HEK293 (cell line): ENCODE measurements at regions not wholly inside any gene's neighbourhood (a gene's known extent, or its start where the extent isn't known, plus 50 kb on each side); places are given as distances from the start of the nearest gene placed in this dataset.
A peak's percentile ranks its signal among the peaks of the same experiment; 100 is the strongest.

Experiments used
- CTCF ChIA-PET: fragments of 350-600 bp; formaldehyde crosslinking; extraction: SDS; loops from one replicate; lab custom pipeline; 2021; ENCODE audit warnings: antibody characterized with exemption; lab: Yijun Ruan, JAX
- POLR2A ChIA-PET: fragments of 300-600 bp; formaldehyde crosslinking; extraction: SDS; loops from one replicate; lab custom pipeline; 2020; ENCODE audit warnings: antibody characterized with exemption, inconsistent platforms; lab: Yijun Ruan, JAX
- H3K27ac ChIP-seq: fragments of 200-500 bp; sonication (Bioruptor generic); 2 replicates; pipeline ENCODE4 v1.5.1; 2014; ENCODE audit warnings: low read depth, low read length, control low read depth, inconsistent platforms; ENCODE audit errors: extremely low read depth
- H3K36me3 ChIP-seq, 2 experiments: fragments of 200-500 bp in 1 of 2; sonication (Bioruptor generic) in 1 of 2; 1 replicate in 1 of 2; 2 replicates in 1 of 2; pipeline ENCODE4 v1.5.1; 2014 to 2017; ENCODE audit warnings: inconsistent platforms in 2 of 2, low read length in 2 of 2; ENCODE audit not compliant: control insufficient read depth in 2 of 2, insufficient read depth in 1 of 2
- H3K4me1 ChIP-seq: fragments of 200-500 bp; sonication (Bioruptor generic); 2 replicates; pipeline ENCODE4 v1.5.1; 2014; ENCODE audit warnings: mild to moderate bottlenecking, low read length, inconsistent platforms; ENCODE audit not compliant: control insufficient read depth, insufficient read depth
- H3K4me3 ChIP-seq: 2 replicates; pipeline ENCODE4 v1.5.1; 2011; ENCODE audit warnings: low read depth, mild to moderate bottlenecking, control low read depth, low read length, moderate library complexity
- H3K9me3 ChIP-seq: fragments of 200-500 bp; sonication (Bioruptor generic); 2 replicates; pipeline ENCODE4 v1.5.1; 2014; ENCODE audit warnings: low read depth, low read length, inconsistent platforms; ENCODE audit not compliant: control insufficient read depth, insufficient read depth
- EGR2 ChIP-seq: fragments of 450-650 bp; formaldehyde crosslinking; IDR thresholded peaks from 2 replicates; pipeline ENCODE4 v1.5.1; 2016; ENCODE audit warnings: low read depth, missing biosample characterization, missing genetic modification characterization
- SALL2 ChIP-seq: fragments of 450-650 bp; formaldehyde crosslinking; IDR thresholded peaks from 2 replicates; pipeline ENCODE4 v1.5.0; 2017; ENCODE audit warnings: missing biosample characterization, mild to moderate bottlenecking, missing genetic modification characterization, borderline replicate concordance
- TCF7L2 ChIP-seq: IDR thresholded peaks from 2 replicates; pipeline ENCODE4 v1.6.1; 2011; ENCODE audit warnings: low read depth, mild to moderate bottlenecking, inconsistent platforms, low read length, moderate library complexity, borderline replicate concordance
- ZBTB26 ChIP-seq: fragments of 450-650 bp; formaldehyde crosslinking; optimal IDR thresholded peaks from 2 replicates; pipeline ENCODE3; 2016; ENCODE audit warnings: missing biosample characterization, mild to moderate bottlenecking, missing genetic modification characterization
- ZFP69B ChIP-seq: fragments of 450-650 bp; formaldehyde crosslinking; IDR thresholded peaks from 2 replicates; pipeline ENCODE4 v1.5.1; 2016; ENCODE audit warnings: missing biosample characterization, missing genetic modification characterization
- ZIC2 ChIP-seq: fragments of 450-650 bp; formaldehyde crosslinking; IDR thresholded peaks from 2 replicates; pipeline ENCODE4 v1.5.1; 2016; ENCODE audit warnings: missing biosample characterization, missing genetic modification characterization
- ZNF148 ChIP-seq: fragments of 450-650 bp; formaldehyde crosslinking; IDR thresholded peaks from 2 replicates; pipeline ENCODE4 v1.5.0; 2017; ENCODE audit warnings: missing biosample characterization, missing genetic modification characterization, borderline replicate concordance
- ZNF449 ChIP-seq: fragments of 450-650 bp; formaldehyde crosslinking; IDR thresholded peaks from 2 replicates; pipeline ENCODE4 v1.5.1; 2017; ENCODE audit warnings: missing biosample characterization, mild to moderate bottlenecking, missing genetic modification characterization, moderate library complexity
- ZNF555 ChIP-seq: fragments of 450-650 bp; formaldehyde crosslinking; conservative IDR thresholded peaks from 2 replicates; pipeline ENCODE4 v1.5.1; 2017; ENCODE audit warnings: missing biosample characterization, mild to moderate bottlenecking, missing genetic modification characterization, inconsistent platforms
- TF ChIP-seq, protein P1 (sequence below): fragments of 450-650 bp; formaldehyde crosslinking; IDR thresholded peaks from 2 replicates; pipeline ENCODE4 v1.5.1; 2016; ENCODE audit warnings: missing biosample characterization, missing genetic modification characterization, borderline replicate concordance

DNA sequence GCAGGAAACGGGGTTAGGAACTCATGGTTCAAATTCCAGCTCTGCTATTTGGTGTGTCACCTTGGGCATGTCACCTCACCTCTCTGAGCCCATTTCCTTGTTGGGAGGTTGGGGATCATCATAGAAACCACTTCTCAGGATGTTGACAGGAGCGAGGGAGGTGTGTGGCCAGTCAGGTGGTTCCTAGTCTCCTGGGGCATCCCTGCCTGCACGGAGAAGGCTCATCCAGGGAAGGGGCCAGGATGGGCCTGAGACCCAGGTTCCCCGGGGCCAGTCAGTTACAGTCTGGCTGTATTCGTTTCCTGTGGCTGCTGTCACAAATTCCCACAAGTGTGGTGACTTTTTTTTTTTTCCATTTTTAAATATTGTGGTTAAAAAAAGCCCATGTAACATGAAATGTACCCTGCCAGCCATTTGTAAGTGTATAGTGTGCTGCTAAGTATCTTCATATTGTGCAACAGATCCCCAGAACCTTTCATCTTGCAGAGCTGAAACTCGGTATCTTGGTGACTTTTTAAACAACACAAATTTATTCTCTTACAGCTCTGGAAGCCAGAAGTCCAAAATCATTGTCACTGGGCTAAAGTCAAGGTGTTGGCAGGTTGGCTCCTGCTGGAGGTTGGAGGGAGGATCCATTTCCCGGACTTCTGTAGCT is 78.7 kb upstream of the UNC5A start (continued):
- TF ChIP-seq ZNF148 (tag by site-specific recombination) (no peak), SALL2 (tag by site-specific recombination) (no peak), ZNF555 (no peak)

DNA sequence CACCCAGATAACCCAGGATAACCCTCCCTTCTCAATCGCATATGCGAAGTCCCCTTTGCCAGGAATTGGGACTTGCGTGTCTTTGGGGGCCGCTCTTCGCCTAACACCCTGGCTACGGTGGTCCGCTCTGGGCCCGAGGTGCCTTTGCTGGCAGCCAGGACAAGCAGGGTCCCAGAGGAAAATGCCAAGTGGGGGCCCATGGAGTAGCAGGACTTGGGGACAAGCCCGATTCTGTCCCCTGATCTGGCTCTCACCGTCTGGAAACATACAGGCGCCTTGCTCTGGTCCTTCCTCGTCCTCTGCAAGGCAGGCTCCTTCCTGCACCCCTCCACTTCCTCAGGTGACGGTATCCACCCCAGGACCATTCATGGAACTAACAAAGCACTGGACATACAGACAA is 78.1 kb upstream of the UNC5A start:
- Histone ChIP-seq H3K9me3 (no peaks in the 10 kb centered on the region), H3K27ac (no peak overlapping the region), H3K4me3 (no peak overlapping the region), H3K36me3 (no peaks in the 10 kb centered on the region), H3K4me1 (no peaks in the 10 kb centered on the region)
- POLR2A ChIA-PET: no interaction called here
- TF ChIP-seq ZNF449 (tag by site-specific recombination): no peak
- TF ChIP-seq, protein P1, sequence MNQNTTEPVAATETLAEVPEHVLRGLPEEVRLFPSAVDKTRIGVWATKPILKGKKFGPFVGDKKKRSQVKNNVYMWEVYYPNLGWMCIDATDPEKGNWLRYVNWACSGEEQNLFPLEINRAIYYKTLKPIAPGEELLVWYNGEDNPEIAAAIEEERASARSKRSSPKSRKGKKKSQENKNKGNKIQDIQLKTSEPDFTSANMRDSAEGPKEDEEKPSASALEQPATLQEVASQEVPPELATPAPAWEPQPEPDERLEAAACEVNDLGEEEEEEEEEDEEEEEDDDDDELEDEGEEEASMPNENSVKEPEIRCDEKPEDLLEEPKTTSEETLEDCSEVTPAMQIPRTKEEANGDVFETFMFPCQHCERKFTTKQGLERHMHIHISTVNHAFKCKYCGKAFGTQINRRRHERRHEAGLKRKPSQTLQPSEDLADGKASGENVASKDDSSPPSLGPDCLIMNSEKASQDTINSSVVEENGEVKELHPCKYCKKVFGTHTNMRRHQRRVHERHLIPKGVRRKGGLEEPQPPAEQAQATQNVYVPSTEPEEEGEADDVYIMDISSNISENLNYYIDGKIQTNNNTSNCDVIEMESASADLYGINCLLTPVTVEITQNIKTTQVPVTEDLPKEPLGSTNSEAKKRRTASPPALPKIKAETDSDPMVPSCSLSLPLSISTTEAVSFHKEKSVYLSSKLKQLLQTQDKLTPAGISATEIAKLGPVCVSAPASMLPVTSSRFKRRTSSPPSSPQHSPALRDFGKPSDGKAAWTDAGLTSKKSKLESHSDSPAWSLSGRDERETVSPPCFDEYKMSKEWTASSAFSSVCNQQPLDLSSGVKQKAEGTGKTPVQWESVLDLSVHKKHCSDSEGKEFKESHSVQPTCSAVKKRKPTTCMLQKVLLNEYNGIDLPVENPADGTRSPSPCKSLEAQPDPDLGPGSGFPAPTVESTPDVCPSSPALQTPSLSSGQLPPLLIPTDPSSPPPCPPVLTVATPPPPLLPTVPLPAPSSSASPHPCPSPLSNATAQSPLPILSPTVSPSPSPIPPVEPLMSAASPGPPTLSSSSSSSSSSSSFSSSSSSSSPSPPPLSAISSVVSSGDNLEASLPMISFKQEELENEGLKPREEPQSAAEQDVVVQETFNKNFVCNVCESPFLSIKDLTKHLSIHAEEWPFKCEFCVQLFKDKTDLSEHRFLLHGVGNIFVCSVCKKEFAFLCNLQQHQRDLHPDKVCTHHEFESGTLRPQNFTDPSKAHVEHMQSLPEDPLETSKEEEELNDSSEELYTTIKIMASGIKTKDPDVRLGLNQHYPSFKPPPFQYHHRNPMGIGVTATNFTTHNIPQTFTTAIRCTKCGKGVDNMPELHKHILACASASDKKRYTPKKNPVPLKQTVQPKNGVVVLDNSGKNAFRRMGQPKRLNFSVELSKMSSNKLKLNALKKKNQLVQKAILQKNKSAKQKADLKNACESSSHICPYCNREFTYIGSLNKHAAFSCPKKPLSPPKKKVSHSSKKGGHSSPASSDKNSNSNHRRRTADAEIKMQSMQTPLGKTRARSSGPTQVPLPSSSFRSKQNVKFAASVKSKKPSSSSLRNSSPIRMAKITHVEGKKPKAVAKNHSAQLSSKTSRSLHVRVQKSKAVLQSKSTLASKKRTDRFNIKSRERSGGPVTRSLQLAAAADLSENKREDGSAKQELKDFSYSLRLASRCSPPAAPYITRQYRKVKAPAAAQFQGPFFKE (tag by site-specific recombination): no peak
- no peak for TF ChIP-seq ZBTB26 (tag by site-specific recombination)
- TF ChIP-seq ZIC2 (tag by site-specific recombination): no peak
- TF ChIP-seq TCF7L2: no peak
- CTCF ChIA-PET: no interaction called here

- Histone ChIP-seq H3K27ac (no peak overlapping the region), H3K4me1 (no peaks in the 10 kb centered on the region), H3K9me3 (no peaks in the 10 kb centered on the region), H3K36me3 (no peaks in the 10 kb centered on the region), H3K4me3 (no peak overlapping the region)
- CTCF ChIA-PET: no interaction called here
- POLR2A ChIA-PET: no interaction called here
- TF ChIP-seq ZFP69B (tag by site-specific recombination): no peak
- 0 out of 2 replicates have a peak, but pooled peaks have one; percentile 13 for TF ChIP-seq EGR2 (tag by site-specific recombination)
Measured at GRCh38 chr5:176732736-176733405, 77.5 kb upstream of the UNC5A start.
